ENCODE measurements at regions not wholly inside any gene's neighbourhood (a gene's known extent, or its start where the extent isn't known, plus 50 kb on each side); places are given as distances from the start of the nearest gene placed in this dataset.

- peak in 3 of 6 experiments; percentile 38 to 48 (median 41) for TF ChIP-seq CTCF (IDR thresholded peaks at IDR 0.05)
- no peak for TF ChIP-seq POLR2A (IDR thresholded peaks at IDR 0.05)
Observed at GRCh38 chrX:129318375-129318774, 204.9 kb downstream of the SMARCA1 start.

Measured in Peyer's patch (tissue), 4 donors.